A549 (cell line): ENCODE measurements at regions not wholly inside any gene's neighbourhood (a gene's known extent, or its start where the extent isn't known, plus 50 kb on each side); places are given as distances from the start of the nearest gene placed in this dataset.

Experiments
- ATAC-seq, 2 experiments: fragments of 200-7000 bp in 1 of 2; fragments of >200 bp in 1 of 2; cut with Nextera tagmentation in 1 of 2; cut with Tn5 transposase in 1 of 2; 3 replicates each; pipeline versions ENCODE4 v1.8.0 to v1.9.1; 2018 to 2020; ENCODE audit warnings: mild to moderate bottlenecking in 1 of 2, moderate library complexity in 1 of 2
- CTCF ChIA-PET: fragments of 300-600 bp; sonication (Branson Sonifier 250); formaldehyde crosslinking; extraction: SDS; loops from one replicate; lab custom pipeline; 2021; ENCODE audit warnings: antibody characterized with exemption, inconsistent platforms; lab: Yijun Ruan, JAX
- POLR2A ChIA-PET: fragments of 350-600 bp; formaldehyde crosslinking; extraction: SDS; loops from one replicate; lab custom pipeline; 2021; ENCODE audit warnings: antibody characterized with exemption, inconsistent platforms; lab: Yijun Ruan, JAX
- DNase-seq, 2 experiments: peaks; one replicate each; pipeline versions ENCODE4 v3.0.0 to v3.0.0-alpha.2; 2011 to 2016; ENCODE audit warnings: low read depth in 1 of 2, low spot score in 1 of 2
- FAIRE-seq: peaks from 2 replicates; lab custom pipeline; 2011; peaks lifted over from hg19 to GRCh38; lab: Jason Lieb, UNC
- H3K27ac ChIP-seq, 2 experiments: fragments of >200 bp; sonication (Bioruptor Twin); formaldehyde crosslinking; 3 replicates each; pipeline ENCODE4 v1.5.1; 2016 to 2017
- H3K4me1 ChIP-seq: fragments of >200 bp; sonication (Bioruptor Twin); formaldehyde crosslinking; 3 replicates; pipeline ENCODE4 v1.6.1; 2016
- H3K4me2 ChIP-seq: fragments of >200 bp; sonication (Bioruptor Twin); formaldehyde crosslinking; 3 replicates; pipeline ENCODE4 v1.6.1; 2016
- H3K4me3 ChIP-seq: fragments of >200 bp; sonication (Bioruptor Twin); formaldehyde crosslinking; 3 replicates; pipeline ENCODE4 v1.5.1; 2016
- H3K9me3 ChIP-seq: fragments of >200 bp; sonication (Bioruptor Twin); formaldehyde crosslinking; 3 replicates; pipeline ENCODE4 v1.6.1; 2016
- BHLHE40 ChIP-seq: IDR thresholded peaks from 2 replicates; pipeline ENCODE4 v1.6.1; 2012; ENCODE audit warnings: low read depth, low read length, inconsistent platforms
- CBX2 ChIP-seq: fragments of 200-600 bp; sonication (generic); IDR thresholded peaks from 2 replicates; pipeline ENCODE4 v1.6.1; 2016; ENCODE audit warnings: low read depth, mild to moderate bottlenecking, borderline replicate concordance
- CHD2 ChIP-seq: fragments of 150-350 bp; IDR thresholded peaks from 2 replicates; pipeline ENCODE4 v1.6.1; 2014; ENCODE audit warnings: low read length; ENCODE audit not compliant: partially characterized antibody
- EHMT2 ChIP-seq: fragments of 200-600 bp; sonication (generic); IDR thresholded peaks from 2 replicates; pipeline ENCODE4 v1.6.1; 2016; ENCODE audit warnings: antibody characterized with exemption, low read depth, mild to moderate bottlenecking, moderate library complexity
- EP300 ChIP-seq, 2 experiments: fragments of >200 bp; sonication (Bioruptor Twin); formaldehyde crosslinking; IDR thresholded peaks; 2 replicates in 1 of 2; 3 replicates in 1 of 2; pipeline ENCODE4 v1.6.1; 2016 to 2017
- FOXS1 ChIP-seq: fragments of 250-450 bp; sonication (Bioruptor Pico); IDR thresholded peaks from 2 replicates; pipeline ENCODE4 v1.5.0; 2020; ENCODE audit warnings: mild to moderate bottlenecking, moderate library complexity
- GATA3 ChIP-seq: IDR thresholded peaks from 2 replicates; pipeline ENCODE4 v1.6.1; 2012; ENCODE audit warnings: borderline replicate concordance
- HEYL ChIP-seq: fragments of 250-450 bp; sonication (Bioruptor Pico); IDR thresholded peaks from 2 replicates; pipeline ENCODE4 v1.8.0; 2021; ENCODE audit warnings: mild to moderate bottlenecking, moderate library complexity
- HOXB5 ChIP-seq: fragments of 250-450 bp; sonication (Bioruptor Pico); IDR thresholded peaks from 2 replicates; pipeline ENCODE4 v1.5.0; 2020; ENCODE audit warnings: mild to moderate bottlenecking, moderate library complexity
- JUNB ChIP-seq: fragments of >200 bp; sonication (Bioruptor Twin); formaldehyde crosslinking; IDR thresholded peaks from 2 replicates; pipeline ENCODE4 v1.6.1; 2016
- KDM5A ChIP-seq: fragments of 200-600 bp; sonication (generic); IDR thresholded peaks from 2 replicates; pipeline ENCODE4 v1.6.1; 2016; ENCODE audit warnings: antibody characterized with exemption, mild to moderate bottlenecking
- MAFK ChIP-seq: fragments of 450-650 bp; IDR thresholded peaks from 2 replicates; pipeline ENCODE4 v1.6.1; 2014; ENCODE audit not compliant: partially characterized antibody
- MAZ ChIP-seq: fragments of 150-350 bp; IDR thresholded peaks from 2 replicates; pipeline ENCODE4 v1.6.1; 2014; ENCODE audit warnings: antibody characterized with exemption, low read depth, low read length, borderline replicate concordance
- MYC ChIP-seq: IDR thresholded peaks from 2 replicates; pipeline ENCODE4 v1.6.1; 2012; ENCODE audit warnings: mild to moderate bottlenecking, inconsistent platforms, low read length, improper control_type of control experiment, borderline replicate concordance
- NFE2L2 ChIP-seq: fragments of 150-350 bp; conservative IDR thresholded peaks from 2 replicates; pipeline ENCODE4 v1.6.1; 2014; ENCODE audit warnings: low read length
- NR3C1 ChIP-seq: fragments of >200 bp; sonication (Bioruptor Twin); formaldehyde crosslinking; IDR thresholded peaks from 3 replicates; pipeline ENCODE4 v1.6.1; 2017
- POLR2AphosphoS2 ChIP-seq: conservative IDR thresholded peaks from 2 replicates; pipeline ENCODE4 v1.6.1; 2012; ENCODE audit warnings: low read length, improper control_type of control experiment, inconsistent platforms
- RAD21 ChIP-seq, 2 experiments: fragments of >200 bp in 1 of 2; sonication (Bioruptor Twin) in 1 of 2; formaldehyde crosslinking in 1 of 2; IDR thresholded peaks in 1 of 2; conservative IDR thresholded peaks in 1 of 2; 2 replicates in 1 of 2; 3 replicates in 1 of 2; pipeline ENCODE4 v1.6.1; 2012 to 2018; ENCODE audit warnings: inconsistent platforms in 1 of 2
- TFCP2L1 ChIP-seq: fragments of 250-450 bp; sonication (Bioruptor Pico); IDR thresholded peaks from 2 replicates; pipeline ENCODE4 v1.5.0; 2021; ENCODE audit warnings: mild to moderate bottlenecking
- TP53 ChIP-seq: fragments of 250-450 bp; sonication (Bioruptor Pico); IDR thresholded peaks from 2 replicates; pipeline ENCODE4 v1.5.0; 2021; ENCODE audit warnings: mild to moderate bottlenecking, moderate library complexity
- USF2 ChIP-seq: fragments of 450-650 bp; IDR thresholded peaks from 2 replicates; pipeline ENCODE4 v1.6.1; 2014; ENCODE audit warnings: antibody characterized with exemption
- ZNF302 ChIP-seq: fragments of 250-450 bp; sonication (Bioruptor Pico); IDR thresholded peaks from 2 replicates; pipeline ENCODE4 v1.9.0; 2021; ENCODE audit warnings: inconsistent platforms, mild to moderate bottlenecking, moderate library complexity
- ZSCAN20 ChIP-seq: fragments of 250-450 bp; sonication (Bioruptor Pico); IDR thresholded peaks from 2 replicates; pipeline ENCODE4 v1.8.0; 2022; ENCODE audit warnings: mild to moderate bottlenecking, moderate library complexity
- WGBS: methylation state at CpG from one replicate; pipeline ENCODE4 v1.1.6; 2017; ENCODE audit errors: missing lambda C conversion rate; 5-methylcytosine and 5-hydroxymethylcytosine counted together
- TF ChIP-seq, protein P1 (sequence below): fragments of 200-600 bp; sonication (generic); IDR thresholded peaks from 2 replicates; pipeline ENCODE4 v1.6.1; 2016; ENCODE audit warnings: antibody characterized with exemption, mild to moderate bottlenecking, moderate library complexity

DNA sequence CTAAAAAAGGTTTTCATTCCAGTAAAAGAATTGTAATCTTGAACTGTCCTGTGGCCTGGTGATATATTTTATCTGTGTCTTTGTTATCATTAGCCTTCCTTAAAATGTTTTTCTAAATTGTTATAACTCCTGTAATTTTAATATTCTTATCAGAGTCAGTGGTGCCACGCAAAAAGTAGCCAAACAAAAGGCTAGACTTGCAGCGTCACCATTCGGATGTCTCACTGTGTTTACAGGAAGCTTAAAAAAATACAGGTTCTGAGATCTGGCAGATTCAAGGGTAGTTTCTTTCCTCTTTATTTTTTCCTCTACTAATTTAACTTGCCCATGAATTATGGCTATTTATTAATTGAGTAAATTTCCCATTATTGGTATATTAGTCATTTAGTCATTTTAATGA, 362.3 kb downstream of the MAT2B start:
- Histone ChIP-seq H3K4me3 (no peak overlapping the region), H3K4me1 (no peaks in the 10 kb centered on the region)
- no peak for TF ChIP-seq FOXS1
- no peak for TF ChIP-seq JUNB
- no peak for TF ChIP-seq BHLHE40
- TF ChIP-seq, protein P1, sequence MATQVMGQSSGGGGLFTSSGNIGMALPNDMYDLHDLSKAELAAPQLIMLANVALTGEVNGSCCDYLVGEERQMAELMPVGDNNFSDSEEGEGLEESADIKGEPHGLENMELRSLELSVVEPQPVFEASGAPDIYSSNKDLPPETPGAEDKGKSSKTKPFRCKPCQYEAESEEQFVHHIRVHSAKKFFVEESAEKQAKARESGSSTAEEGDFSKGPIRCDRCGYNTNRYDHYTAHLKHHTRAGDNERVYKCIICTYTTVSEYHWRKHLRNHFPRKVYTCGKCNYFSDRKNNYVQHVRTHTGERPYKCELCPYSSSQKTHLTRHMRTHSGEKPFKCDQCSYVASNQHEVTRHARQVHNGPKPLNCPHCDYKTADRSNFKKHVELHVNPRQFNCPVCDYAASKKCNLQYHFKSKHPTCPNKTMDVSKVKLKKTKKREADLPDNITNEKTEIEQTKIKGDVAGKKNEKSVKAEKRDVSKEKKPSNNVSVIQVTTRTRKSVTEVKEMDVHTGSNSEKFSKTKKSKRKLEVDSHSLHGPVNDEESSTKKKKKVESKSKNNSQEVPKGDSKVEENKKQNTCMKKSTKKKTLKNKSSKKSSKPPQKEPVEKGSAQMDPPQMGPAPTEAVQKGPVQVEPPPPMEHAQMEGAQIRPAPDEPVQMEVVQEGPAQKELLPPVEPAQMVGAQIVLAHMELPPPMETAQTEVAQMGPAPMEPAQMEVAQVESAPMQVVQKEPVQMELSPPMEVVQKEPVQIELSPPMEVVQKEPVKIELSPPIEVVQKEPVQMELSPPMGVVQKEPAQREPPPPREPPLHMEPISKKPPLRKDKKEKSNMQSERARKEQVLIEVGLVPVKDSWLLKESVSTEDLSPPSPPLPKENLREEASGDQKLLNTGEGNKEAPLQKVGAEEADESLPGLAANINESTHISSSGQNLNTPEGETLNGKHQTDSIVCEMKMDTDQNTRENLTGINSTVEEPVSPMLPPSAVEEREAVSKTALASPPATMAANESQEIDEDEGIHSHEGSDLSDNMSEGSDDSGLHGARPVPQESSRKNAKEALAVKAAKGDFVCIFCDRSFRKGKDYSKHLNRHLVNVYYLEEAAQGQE: no peak
- no peak for TF ChIP-seq CBX2
- no peak for TF ChIP-seq ZSCAN20 (CRISPR knock-in tag)
- TF ChIP-seq, all 56 proteins: peak for 0
- CTCF ChIA-PET: no interaction called here
- no peak overlapping the region for H3K27ac ChIP-seq
- FAIRE-seq (no peak), ATAC-seq (no peak), DNase-seq (no peak)
- H3K9me3 ChIP-seq: no peaks in the 10 kb centered on the region
- POLR2A ChIA-PET: no interaction called here
- no peak overlapping the region for H3K4me2 ChIP-seq
- WGBS: 0% methylated on average over 3 of the region's 3 CpGs

GRCh38 chr5:163869581-163869980, 364.2 kb downstream of the MAT2B start:
- H3K4me2 ChIP-seq: no peak overlapping the region
- DNase-seq: no peak
- no peak for FAIRE-seq
- H3K4me1 ChIP-seq: no peaks in the 10 kb centered on the region
- POLR2A ChIA-PET: no interaction called here
- no peak overlapping the region for H3K27ac ChIP-seq
- WGBS: 16% methylated on average over 6 of the region's 6 CpGs
- CTCF ChIA-PET: no interaction called here
- no peak for ATAC-seq
- TF ChIP-seq ZNF302 (CRISPR knock-in tag) (no peak), HEYL (CRISPR knock-in tag) (no peak), NR3C1 (no peak), EP300 (IDR thresholded peaks at IDR 0.05) (no peak), MYC (no peak), RAD21 (conservative IDR thresholded peaks at IDR 0.05 in 1 of 2, IDR thresholded peaks at IDR 0.05 in 1 of 2) (no peak), USF2 (no peak), HOXB5 (CRISPR knock-in tag) (no peak), GATA3 (no peak), TP53 (no peak), MAFK (no peak), TFCP2L1 (CRISPR knock-in tag) (no peak)
- TF ChIP-seq, all 56 proteins: peak for 0
- H3K9me3 ChIP-seq: no peaks in the 10 kb centered on the region
- no peak overlapping the region for H3K4me3 ChIP-seq

DNA sequence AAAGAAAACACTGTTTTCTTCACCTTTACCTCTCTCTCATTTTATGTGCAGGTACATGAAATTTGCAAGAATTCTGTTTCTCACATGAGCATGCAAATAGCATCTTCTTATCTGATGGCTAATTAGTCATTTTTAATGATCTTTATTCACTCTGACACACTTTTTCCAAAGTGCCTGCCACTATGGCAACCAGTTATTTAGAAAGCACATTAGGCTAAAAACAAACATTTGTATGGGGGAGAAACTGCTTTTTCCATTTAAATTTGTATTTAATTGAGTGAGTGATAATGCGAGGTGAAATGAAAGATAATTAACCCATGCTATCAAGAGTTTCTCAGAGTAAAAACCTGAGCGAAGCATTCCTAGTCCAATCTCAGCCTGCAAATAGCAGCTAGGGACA, 365.0 kb downstream of the MAT2B start:
- no peak for ATAC-seq
- DNase-seq: no peak
- Histone ChIP-seq H3K4me3 (no peak overlapping the region), H3K4me2 (no peak overlapping the region)
- CTCF ChIA-PET: no interaction called here
- TF ChIP-seq MAZ (no peak), KDM5A (no peak), CBX2 (no peak), TP53 (no peak), EHMT2 (no peak), POLR2AphosphoS2 (no peak), CHD2 (no peak), NFE2L2 (no peak)
- TF ChIP-seq, all 56 proteins: peak for 0
- no peaks in the 10 kb centered on the region for H3K9me3 ChIP-seq
- no peaks in the 10 kb centered on the region for H3K4me1 ChIP-seq
- no peak for FAIRE-seq
- no peak overlapping the region for H3K27ac ChIP-seq
- 3% methylated on average over 2 of the region's 2 CpGs for WGBS
- POLR2A ChIA-PET: no interaction called here
